ENCODE measurements at regions not wholly inside any gene's neighbourhood (a gene's known extent, or its start where the extent isn't known, plus 50 kb on each side); places are given as distances from the start of the nearest gene placed in this dataset.

- in situ Hi-C loops (cut with MboI) (loop anchor here (10.0 kb wide), 1 partner anchor 106 kb away; no protein-coding TSS in a partner anchor), intact Hi-C loops (cut with micrococcal nuclease) (no loop called here)
- WGBS (ENCODE audit: insufficient coverage, low coverage, missing lambda C conversion rate), result 0% methylated on average over 2 of the region's 2 CpGs
- Histone ChIP-seq H3K4me1 (replicated peaks in 1 of 2; ENCODE audit: control insufficient read depth in 2 of 2, insufficient read depth in 2 of 2, low read length in 2 of 2) (no peaks in the 10 kb centered on the region), H3K36me3 (ENCODE audit: control insufficient read depth, insufficient read depth, low read length) (no peaks in the 10 kb centered on the region), H4K20me1 (replicated peaks; ENCODE audit: control insufficient read depth, insufficient read depth, low read length) (no peaks in the 10 kb centered on the region), H3K9ac (ENCODE audit: insufficient read depth in 1 of 2, low read depth in 2 of 2, low read length in 2 of 2) (no peak overlapping the region), H3K79me2 (ENCODE audit: control insufficient read depth, insufficient read depth, low read length) (no peaks in the 10 kb centered on the region), H3K9me3 (replicated peaks; ENCODE audit: control insufficient read depth, insufficient read depth, low read depth, low read length) (no peaks in the 10 kb centered on the region), H3K9me1 (ENCODE audit: control insufficient read depth, insufficient read depth, low read length) (no peaks in the 10 kb centered on the region), H3K4me3 (no peak overlapping the region), H3K27me3 (ENCODE audit: control insufficient read depth in 2 of 2, insufficient read depth in 2 of 2, low read length in 2 of 2) (peaks cover 0 to 3% of the 10 kb centered on the region in 2 experiments; a peak in 1 of 5 replicates), H2AFZ (ENCODE audit: low read depth, low read length) (no peak overlapping the region), H3K4me2 (ENCODE audit: insufficient read depth, low read length) (no peak overlapping the region), H3K27ac (ENCODE audit: extremely low read depth, low read depth, low read length) (no peak overlapping the region)
- ChIA-PET CTCF (ENCODE audit: low intra/inter-chr PET ratio) (no interaction called here), POLR2A (no interaction called here)
- FAIRE-seq (no peak), ATAC-seq (no peak), DNase-seq (ENCODE audit: extremely low read depth in 1 of 4, low spot score in 3 of 4) (no peak)
- no TSS peak for BruUV-seq (replicated peaks)
- no peak for TF ChIP-seq FOXP1 (CRISPR knock-in tag; IDR thresholded peaks at IDR 0.05)
- TF ChIP-seq SAFB2 (IDR thresholded peaks at IDR 0.05; ENCODE audit: borderline replicate concordance, low read depth, low read length, severe bottlenecking), result no peak
- TF ChIP-seq NR0B1 (IDR thresholded peaks at IDR 0.05; ENCODE audit: partially characterized antibody), result no peak
- TF ChIP-seq MAX (CRISPR knock-in tag; IDR thresholded peaks at IDR 0.05), result no peak
- TF ChIP-seq HDAC8 (tag; IDR thresholded peaks at IDR 0.05), result no peak
- TF ChIP-seq ZNF12 (CRISPR knock-in tag; IDR thresholded peaks at IDR 0.05), result peak; percentile 88
- no peak for TF ChIP-seq FOXP4 (CRISPR knock-in tag; IDR thresholded peaks at IDR 0.05; ENCODE audit: borderline replicate concordance)
- TF ChIP-seq ZBTB34 (CRISPR knock-in tag; IDR thresholded peaks at IDR 0.05), result no peak
Measured at GRCh38 chr15:98410328-98410727, 238.0 kb upstream of the IGF1R start.
